ENCODE measurements at regions not wholly inside any gene's neighbourhood (a gene's known extent, or its start where the extent isn't known, plus 50 kb on each side); places are given as distances from the start of the nearest gene placed in this dataset.

DNA sequence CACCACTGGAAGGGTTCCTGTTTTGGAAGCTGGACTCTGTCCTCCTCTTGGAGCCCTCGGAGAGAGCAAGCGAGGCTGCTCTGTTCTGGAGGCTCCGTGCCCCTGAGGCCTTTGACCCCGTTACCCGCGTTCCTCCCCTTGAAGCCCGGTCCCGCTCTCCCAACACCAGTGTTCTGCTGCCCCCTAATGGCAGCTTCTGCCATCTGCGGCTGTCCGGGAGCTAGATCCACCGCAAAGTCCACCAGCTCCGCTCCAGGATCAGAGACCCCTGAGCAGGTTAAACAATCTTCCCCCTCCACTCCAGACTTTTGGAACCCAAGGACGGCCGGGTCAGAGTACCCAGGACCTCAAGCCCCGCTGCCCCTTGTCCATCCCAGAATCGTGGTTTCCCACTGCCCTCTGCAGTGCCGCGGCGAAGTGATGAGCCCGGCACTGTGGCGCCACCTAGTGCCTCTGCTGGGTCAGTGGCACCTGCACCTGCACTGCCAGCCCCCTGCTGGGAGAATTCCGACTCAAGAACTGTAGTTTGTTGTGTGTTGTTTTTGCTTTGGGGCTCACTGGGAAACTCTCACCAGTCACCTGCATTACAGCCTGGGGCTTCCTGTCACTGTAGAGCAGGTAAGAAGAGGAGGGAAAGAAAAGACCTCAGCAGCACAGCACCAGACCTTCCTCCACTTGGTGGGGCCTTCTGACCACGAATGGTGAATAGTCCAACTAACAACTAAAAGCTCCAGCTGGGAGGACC lies 63.5 kb upstream of the NFASC start:
- DNase-seq (ENCODE audit: low read depth) = peak; percentile 26
- TF ChIP-seq, protein P1, sequence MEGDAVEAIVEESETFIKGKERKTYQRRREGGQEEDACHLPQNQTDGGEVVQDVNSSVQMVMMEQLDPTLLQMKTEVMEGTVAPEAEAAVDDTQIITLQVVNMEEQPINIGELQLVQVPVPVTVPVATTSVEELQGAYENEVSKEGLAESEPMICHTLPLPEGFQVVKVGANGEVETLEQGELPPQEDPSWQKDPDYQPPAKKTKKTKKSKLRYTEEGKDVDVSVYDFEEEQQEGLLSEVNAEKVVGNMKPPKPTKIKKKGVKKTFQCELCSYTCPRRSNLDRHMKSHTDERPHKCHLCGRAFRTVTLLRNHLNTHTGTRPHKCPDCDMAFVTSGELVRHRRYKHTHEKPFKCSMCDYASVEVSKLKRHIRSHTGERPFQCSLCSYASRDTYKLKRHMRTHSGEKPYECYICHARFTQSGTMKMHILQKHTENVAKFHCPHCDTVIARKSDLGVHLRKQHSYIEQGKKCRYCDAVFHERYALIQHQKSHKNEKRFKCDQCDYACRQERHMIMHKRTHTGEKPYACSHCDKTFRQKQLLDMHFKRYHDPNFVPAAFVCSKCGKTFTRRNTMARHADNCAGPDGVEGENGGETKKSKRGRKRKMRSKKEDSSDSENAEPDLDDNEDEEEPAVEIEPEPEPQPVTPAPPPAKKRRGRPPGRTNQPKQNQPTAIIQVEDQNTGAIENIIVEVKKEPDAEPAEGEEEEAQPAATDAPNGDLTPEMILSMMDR (IDR thresholded peaks at IDR 0.05; ENCODE audit: insufficient read depth, low read length, poor library complexity, severe bottlenecking) = peak; percentile 99
- Histone ChIP-seq H3K36me3 (ENCODE audit: control insufficient read depth, insufficient read depth, low read length) (no peaks in the 10 kb centered on the region), H3K27me3 (ENCODE audit: control insufficient read depth, insufficient read depth, low read length) (peaks cover 9% of the 10 kb centered on the region), H3K4me3 (ENCODE audit: low read depth, low read length) (peak overlapping the region; percentile 46)

DNA sequence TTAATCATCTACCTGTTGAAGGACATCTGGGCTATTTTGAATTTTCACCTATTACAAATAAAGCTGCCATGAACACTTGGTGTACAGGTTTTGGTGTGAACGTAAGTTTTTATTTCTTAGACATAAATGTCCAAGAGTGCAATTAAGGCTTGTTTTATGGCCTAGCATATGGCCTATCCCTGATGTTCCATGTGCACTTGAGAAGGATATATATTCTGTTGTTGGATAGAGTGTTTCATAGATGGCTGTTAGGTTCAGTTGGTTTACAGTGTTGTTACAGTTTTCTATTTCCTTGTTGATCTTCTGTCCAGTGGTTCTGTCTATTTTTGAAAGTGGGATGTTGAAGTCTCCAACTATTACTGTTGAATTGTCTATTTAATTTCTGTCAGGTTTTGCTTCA lies 61.2 kb upstream of the NFASC start:
- no peak for DNase-seq (ENCODE audit: low read depth)
- TF ChIP-seq, protein P1 (IDR thresholded peaks at IDR 0.05; ENCODE audit: insufficient read depth, low read length, poor library complexity, severe bottlenecking) = no peak
- Histone ChIP-seq H3K27me3 (ENCODE audit: control insufficient read depth, insufficient read depth, low read length) (no peaks in the 10 kb centered on the region), H3K36me3 (ENCODE audit: control insufficient read depth, insufficient read depth, low read length) (no peaks in the 10 kb centered on the region), H3K4me3 (ENCODE audit: low read depth, low read length) (no peak overlapping the region)

DNA sequence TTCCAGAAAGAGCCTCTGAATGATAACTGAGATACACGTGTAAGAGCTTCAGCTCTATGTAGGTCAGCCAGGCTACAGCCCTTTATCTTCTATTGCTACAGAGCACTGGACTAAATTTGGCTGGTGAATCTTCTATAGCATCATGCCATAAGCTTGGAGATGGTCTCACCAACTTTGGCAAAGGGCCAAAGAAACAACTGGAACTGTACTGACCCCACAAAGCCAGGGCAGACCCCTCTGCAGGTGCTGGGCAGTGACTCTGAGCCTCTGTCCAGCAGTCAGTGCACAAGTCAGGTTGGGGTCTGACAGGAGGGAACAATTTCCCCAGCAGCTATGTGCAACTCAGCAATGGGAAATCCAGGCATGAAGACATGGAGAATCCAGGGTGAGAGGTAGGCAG lies 57.8 kb upstream of the NFASC start:
- TF ChIP-seq, protein P1 (IDR thresholded peaks at IDR 0.05; ENCODE audit: insufficient read depth, low read length, poor library complexity, severe bottlenecking) = no peak

DNA sequence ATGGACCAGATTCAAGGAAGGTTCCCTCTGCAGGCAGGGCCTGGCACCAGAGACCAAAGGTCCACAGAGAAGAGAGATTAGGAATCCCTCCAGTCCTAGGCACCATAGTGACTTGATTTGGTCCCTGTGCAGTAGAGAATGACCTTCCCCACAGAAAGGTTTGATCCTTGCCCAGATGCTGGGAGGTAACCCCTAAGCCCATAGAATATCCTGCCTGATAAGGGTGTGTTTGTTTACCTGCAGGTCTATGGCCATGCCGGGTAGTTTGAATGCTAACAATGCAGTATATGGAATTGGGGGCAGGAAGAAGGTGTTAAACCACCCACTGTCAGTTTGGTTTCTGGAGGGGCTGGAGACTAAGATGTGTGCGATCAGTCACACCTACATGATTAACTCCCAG lies 57.1 kb upstream of the NFASC start:
- no peak for DNase-seq (ENCODE audit: low read depth)
- TF ChIP-seq, protein P1 (IDR thresholded peaks at IDR 0.05; ENCODE audit: insufficient read depth, low read length, poor library complexity, severe bottlenecking) = no peak
- Histone ChIP-seq H3K36me3 (ENCODE audit: control insufficient read depth, insufficient read depth, low read length) (no peaks in the 10 kb centered on the region), H3K4me3 (ENCODE audit: low read depth, low read length) (no peak overlapping the region), H3K27me3 (ENCODE audit: control insufficient read depth, insufficient read depth, low read length) (peaks cover 3% of the 10 kb centered on the region)

More for the DNA sequence above, 57.8 kb upstream of the NFASC start:
- DNase-seq (ENCODE audit: low read depth) = no peak
- Histone ChIP-seq H3K4me3 (ENCODE audit: low read depth, low read length) (no peak overlapping the region), H3K36me3 (ENCODE audit: control insufficient read depth, insufficient read depth, low read length) (no peaks in the 10 kb centered on the region), H3K27me3 (ENCODE audit: control insufficient read depth, insufficient read depth, low read length) (peaks cover 3% of the 10 kb centered on the region)

DNA sequence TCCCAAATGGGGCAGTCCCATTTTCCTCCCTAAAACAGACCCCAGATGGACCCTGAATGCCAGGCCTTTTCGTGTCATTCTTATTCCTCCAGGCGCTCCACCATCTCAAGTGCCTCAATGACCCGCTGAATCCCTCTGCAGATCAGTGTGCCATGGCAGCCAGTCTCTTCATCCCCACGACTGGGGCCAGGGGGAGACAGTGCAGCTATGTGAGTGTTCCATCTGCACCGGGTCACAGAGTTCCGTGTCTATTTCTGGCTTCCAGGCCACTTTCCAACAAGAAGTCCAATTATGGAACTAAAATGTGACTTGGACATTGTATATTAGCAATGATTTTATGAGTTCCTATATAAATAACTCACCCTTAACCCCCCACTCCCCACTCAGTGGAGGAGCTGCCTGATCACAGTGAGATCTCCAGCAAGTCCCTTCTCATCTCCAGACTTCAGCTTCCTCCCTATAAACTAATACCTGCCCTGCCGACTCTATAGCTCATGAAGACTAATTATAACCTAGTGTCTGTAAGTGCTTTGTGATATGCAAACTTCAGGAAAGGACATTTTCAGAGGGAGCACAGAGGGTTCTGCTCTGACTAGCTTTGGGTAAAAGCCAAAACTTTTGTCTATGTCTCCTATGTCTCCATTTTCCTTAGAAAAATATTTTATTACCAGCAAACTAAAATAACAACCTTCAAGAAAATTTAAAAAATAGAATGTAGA lies 56.3 kb upstream of the NFASC start:
- TF ChIP-seq, protein P1 (IDR thresholded peaks at IDR 0.05; ENCODE audit: insufficient read depth, low read length, poor library complexity, severe bottlenecking) = no peak
- Histone ChIP-seq H3K36me3 (ENCODE audit: control insufficient read depth, insufficient read depth, low read length) (no peaks in the 10 kb centered on the region), H3K27me3 (ENCODE audit: control insufficient read depth, insufficient read depth, low read length) (peaks cover 5% of the 10 kb centered on the region), H3K4me3 (ENCODE audit: low read depth, low read length) (no peak overlapping the region)
- DNase-seq (ENCODE audit: low read depth) = no peak

Measured in kidney epithelial cell (primary cell).